HCT116 (cell line): ENCODE measurements at regions not wholly inside any gene's neighbourhood (a gene's known extent, or its start where the extent isn't known, plus 50 kb on each side); places are given as distances from the start of the nearest gene placed in this dataset.

Experiments used
- ATAC-seq: fragments of 200-7000 bp; cut with Tn5 transposase; 2 replicates; pipeline ENCODE4 v1.9.1; 2020; ENCODE audit warnings: mild to moderate bottlenecking, moderate library complexity
- BruUV-seq: library from RNA; stranded (reverse); fragments of 400-500 nt; replicated peaks from 2 replicates; lab custom pipeline; 2021; lab: Mats Ljungman, UMichigan
- CTCF ChIA-PET: fragments of 300-600 bp; sonication (Branson Sonifier 250); formaldehyde crosslinking; loops from one replicate; lab custom pipeline; 2021; ENCODE audit warnings: antibody characterized with exemption; lab: Charles Lee
- POLR2A ChIA-PET: fragments of 300-600, 350-600 bp; sonication (Branson Sonifier 250); formaldehyde crosslinking; loops from one replicate; lab custom pipeline; 2021; ENCODE audit warnings: antibody characterized with exemption; lab: Charles Lee
- RAD21 ChIA-PET, 2 experiments: fragments of 300-600 bp; sonication (Branson Sonifier 250); formaldehyde crosslinking; loops; one replicate each; lab custom pipeline; 2023; ENCODE audit warnings: low total read pairs in 2 of 2; ENCODE audit not compliant: uncharacterized antibody in 2 of 2, unreplicated experiment in 2 of 2, low non-redundant PET in 1 of 2; lab: Charles Lee
- DNase-seq: peaks from one replicate; pipeline ENCODE4 v3.0.0-alpha.2; 2010; ENCODE audit warnings: low read depth, low spot score
- H2AFZ ChIP-seq: fragments of 200-600 bp; shearing (Covaris generic), sonication (generic); 2 replicates; pipeline ENCODE4 v1.6.1; 2017; ENCODE audit warnings: low read depth, mixed run types, mixed read lengths, antibody characterized with exemption, low read length; ENCODE audit not compliant: poor library complexity, severe bottlenecking
- H3K27ac ChIP-seq: 2 replicates; pipeline ENCODE4 v1.5.1; 2012; ENCODE audit warnings: low read depth, low read length
- H3K27me3 ChIP-seq: fragments of 200-600 bp; sonication (generic); 2 replicates; pipeline ENCODE4 v1.6.1; 2016; ENCODE audit warnings: mixed run types, low read length, mixed read lengths; ENCODE audit not compliant: insufficient read depth
- H3K36me3 ChIP-seq, 2 experiments: fragments of 200-500 bp in 1 of 2; fragments of 200-600 bp in 1 of 2; sonication (Bioruptor generic) in 1 of 2; sonication (generic) in 1 of 2; 2 replicates each; pipeline versions ENCODE4 v1.5.1 to v1.6.1; 2014 to 2016; ENCODE audit warnings: low read length in 2 of 2, inconsistent platforms in 1 of 2, mixed read lengths in 1 of 2, mixed run types in 1 of 2; ENCODE audit not compliant: insufficient read depth in 2 of 2, control insufficient read depth in 1 of 2
- H3K4me1 ChIP-seq, 2 experiments: fragments of 200-600 bp in 1 of 2; sonication (generic) in 1 of 2; 2 replicates each; pipeline versions ENCODE4 v1.5.1 to v1.6.1; 2012 to 2017; ENCODE audit warnings: low read length in 2 of 2, inconsistent platforms in 1 of 2, mild to moderate bottlenecking in 1 of 2, mixed read lengths in 1 of 2, mixed run types in 1 of 2, moderate library complexity in 1 of 2; ENCODE audit not compliant: insufficient read depth in 2 of 2, control insufficient read depth in 1 of 2
- H3K4me2 ChIP-seq: fragments of 200-600 bp; sonication (generic); 2 replicates; pipeline ENCODE4 v1.6.1; 2017; ENCODE audit warnings: mixed run types, low read length, mixed read lengths
- H3K4me3 ChIP-seq, 2 experiments: fragments of 200-600 bp in 1 of 2; sonication (generic) in 1 of 2; replicated peaks in 1 of 2; 2 replicates each; pipeline ENCODE4 v1.5.1; 2011 to 2016; ENCODE audit warnings: low read length in 2 of 2, control low read depth in 1 of 2, low read depth in 1 of 2, mild to moderate bottlenecking in 1 of 2, mixed read lengths in 1 of 2, mixed run types in 1 of 2
- H3K79me2 ChIP-seq: fragments of 200-600 bp; sonication (generic); 2 replicates; pipeline ENCODE4 v1.6.1; 2017; ENCODE audit warnings: mild to moderate bottlenecking, mixed run types, low read length, moderate library complexity, mixed read lengths; ENCODE audit not compliant: insufficient read depth
- H3K9ac ChIP-seq: fragments of 200-600 bp; sonication (generic); 2 replicates; pipeline ENCODE4 v1.6.1; 2016; ENCODE audit warnings: low read length, mixed read lengths
- H3K9me2 ChIP-seq: fragments of 200-600 bp; sonication (generic), shearing (Covaris generic); 2 replicates; pipeline ENCODE4 v1.6.1; 2017; ENCODE audit warnings: mixed run types, mild to moderate bottlenecking, moderate library complexity; ENCODE audit not compliant: insufficient read depth
- H3K9me3 ChIP-seq, 2 experiments: fragments of 200-500 bp in 1 of 2; fragments of 200-600 bp in 1 of 2; sonication (Bioruptor generic) in 1 of 2; sonication (generic) in 1 of 2; 2 replicates each; pipeline ENCODE4 v1.6.1; 2014 to 2017; ENCODE audit warnings: low read length in 2 of 2, mixed read lengths in 2 of 2, inconsistent platforms in 1 of 2, low read depth in 1 of 2, mild to moderate bottlenecking in 1 of 2, mixed run types in 1 of 2, moderate library complexity in 1 of 2; ENCODE audit not compliant: control insufficient read depth in 1 of 2, insufficient read depth in 1 of 2
- H4K20me1 ChIP-seq: fragments of 200-600 bp; sonication (generic), shearing (Covaris generic); 2 replicates; pipeline ENCODE4 v1.6.1; 2017; ENCODE audit warnings: mixed run types, mild to moderate bottlenecking, moderate library complexity; ENCODE audit not compliant: insufficient read depth
- EZH2 ChIP-seq: fragments of 200-600 bp; sonication (generic); IDR thresholded peaks from 2 replicates; pipeline ENCODE4 v1.6.1; 2017; ENCODE audit warnings: antibody characterized with exemption, mixed run types
- FOSL1 ChIP-seq: IDR thresholded peaks from 2 replicates; pipeline ENCODE4 v1.6.1; 2012; ENCODE audit warnings: low read depth
- JUND ChIP-seq: IDR thresholded peaks from 2 replicates; pipeline ENCODE4 v1.6.1; 2012
- POLR2A ChIP-seq: IDR thresholded peaks from 2 replicates; pipeline ENCODE4 v1.7.0; 2011; ENCODE audit warnings: borderline replicate concordance; ENCODE audit not compliant: insufficient read depth, insufficient read length; ENCODE audit errors: extremely low read depth
- POLR2AphosphoS5 ChIP-seq: IDR thresholded peaks from 2 replicates; pipeline ENCODE4 v1.6.1; 2011; ENCODE audit warnings: mild to moderate bottlenecking, low read depth, low read length, moderate library complexity
- SIN3A ChIP-seq: IDR thresholded peaks from 2 replicates; pipeline ENCODE4 v1.6.1; 2012; ENCODE audit warnings: low read depth
- YY1 ChIP-seq: IDR thresholded peaks from 2 replicates; pipeline ENCODE4 v1.6.1; 2011; ENCODE audit warnings: low read length, low read depth, moderate library complexity, mild to moderate bottlenecking; ENCODE audit not compliant: insufficient replicate concordance; ENCODE audit errors: extremely low read depth
- intact Hi-C: fragments of 100-400 bp; cut with micrococcal nuclease; formaldehyde crosslinking; loops from 2 replicates; pipeline ENCODE4 v1.10.0; 2022
- TF ChIP-seq, protein P1 (sequence below): IDR thresholded peaks from 2 replicates; pipeline ENCODE4 v1.6.1; 2012
- TF ChIP-seq, protein P2 (sequence below): IDR thresholded peaks from 2 replicates; pipeline ENCODE4 v1.6.1; 2012; ENCODE audit warnings: low read depth
- TF ChIP-seq, protein P3 (sequence below): IDR thresholded peaks from 2 replicates; pipeline ENCODE4 v1.6.1; 2012

DNA sequence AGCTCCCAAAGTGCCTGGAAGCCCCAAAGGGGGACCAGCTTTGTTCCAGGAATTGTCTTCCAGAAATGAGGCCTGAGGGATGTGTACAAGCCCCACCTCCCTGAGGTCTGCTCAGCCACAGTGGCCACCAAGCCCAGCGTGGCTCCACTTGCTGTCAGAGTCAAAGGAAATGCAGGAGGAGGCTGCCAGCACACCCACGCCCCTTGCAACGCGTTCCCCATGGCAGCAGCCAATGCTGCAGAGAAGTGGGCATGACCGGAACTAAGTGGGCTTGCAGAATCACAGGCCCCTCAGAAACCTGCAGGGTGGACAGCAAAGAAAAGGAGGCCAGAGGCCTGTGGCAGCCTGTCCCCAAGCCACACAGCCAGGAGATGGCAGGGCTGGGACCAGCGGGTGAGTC lies 320.8 kb downstream of the FOXL1 start:
- no TSS peak for BruUV-seq
- RAD21 ChIA-PET = no interaction called here
- Histone ChIP-seq H3K36me3 (no peaks in the 10 kb centered on the region), H3K4me1 (peaks cover 0 to 5% of the 10 kb centered on the region in 2 experiments; a peak in 1 of 4 replicates), H3K79me2 (no peaks in the 10 kb centered on the region), H2AFZ (no peak overlapping the region), H3K9me3 (no peaks in the 10 kb centered on the region), H3K27ac (no peak overlapping the region), H3K27me3 (peaks cover 28% of the 10 kb centered on the region), H3K9ac (no peak overlapping the region), H3K4me3 (no peak overlapping the region), H3K4me2 (no peak overlapping the region), H3K9me2 (no peaks in the 10 kb centered on the region), H4K20me1 (no peaks in the 10 kb centered on the region)
- ATAC-seq (no peak), DNase-seq (no peak)
- CTCF ChIA-PET = no interaction called here
- POLR2A ChIA-PET = no interaction called here
- TF ChIP-seq, protein P1, sequence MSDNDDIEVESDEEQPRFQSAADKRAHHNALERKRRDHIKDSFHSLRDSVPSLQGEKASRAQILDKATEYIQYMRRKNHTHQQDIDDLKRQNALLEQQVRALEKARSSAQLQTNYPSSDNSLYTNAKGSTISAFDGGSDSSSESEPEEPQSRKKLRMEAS = no peak
- TF ChIP-seq POLR2AphosphoS5 = no peak
- no peak for TF ChIP-seq FOSL1
- TF ChIP-seq JUND = no peak
- TF ChIP-seq, protein P2, sequence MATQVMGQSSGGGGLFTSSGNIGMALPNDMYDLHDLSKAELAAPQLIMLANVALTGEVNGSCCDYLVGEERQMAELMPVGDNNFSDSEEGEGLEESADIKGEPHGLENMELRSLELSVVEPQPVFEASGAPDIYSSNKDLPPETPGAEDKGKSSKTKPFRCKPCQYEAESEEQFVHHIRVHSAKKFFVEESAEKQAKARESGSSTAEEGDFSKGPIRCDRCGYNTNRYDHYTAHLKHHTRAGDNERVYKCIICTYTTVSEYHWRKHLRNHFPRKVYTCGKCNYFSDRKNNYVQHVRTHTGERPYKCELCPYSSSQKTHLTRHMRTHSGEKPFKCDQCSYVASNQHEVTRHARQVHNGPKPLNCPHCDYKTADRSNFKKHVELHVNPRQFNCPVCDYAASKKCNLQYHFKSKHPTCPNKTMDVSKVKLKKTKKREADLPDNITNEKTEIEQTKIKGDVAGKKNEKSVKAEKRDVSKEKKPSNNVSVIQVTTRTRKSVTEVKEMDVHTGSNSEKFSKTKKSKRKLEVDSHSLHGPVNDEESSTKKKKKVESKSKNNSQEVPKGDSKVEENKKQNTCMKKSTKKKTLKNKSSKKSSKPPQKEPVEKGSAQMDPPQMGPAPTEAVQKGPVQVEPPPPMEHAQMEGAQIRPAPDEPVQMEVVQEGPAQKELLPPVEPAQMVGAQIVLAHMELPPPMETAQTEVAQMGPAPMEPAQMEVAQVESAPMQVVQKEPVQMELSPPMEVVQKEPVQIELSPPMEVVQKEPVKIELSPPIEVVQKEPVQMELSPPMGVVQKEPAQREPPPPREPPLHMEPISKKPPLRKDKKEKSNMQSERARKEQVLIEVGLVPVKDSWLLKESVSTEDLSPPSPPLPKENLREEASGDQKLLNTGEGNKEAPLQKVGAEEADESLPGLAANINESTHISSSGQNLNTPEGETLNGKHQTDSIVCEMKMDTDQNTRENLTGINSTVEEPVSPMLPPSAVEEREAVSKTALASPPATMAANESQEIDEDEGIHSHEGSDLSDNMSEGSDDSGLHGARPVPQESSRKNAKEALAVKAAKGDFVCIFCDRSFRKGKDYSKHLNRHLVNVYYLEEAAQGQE = no peak
- intact Hi-C loops = no loop called here

DNA sequence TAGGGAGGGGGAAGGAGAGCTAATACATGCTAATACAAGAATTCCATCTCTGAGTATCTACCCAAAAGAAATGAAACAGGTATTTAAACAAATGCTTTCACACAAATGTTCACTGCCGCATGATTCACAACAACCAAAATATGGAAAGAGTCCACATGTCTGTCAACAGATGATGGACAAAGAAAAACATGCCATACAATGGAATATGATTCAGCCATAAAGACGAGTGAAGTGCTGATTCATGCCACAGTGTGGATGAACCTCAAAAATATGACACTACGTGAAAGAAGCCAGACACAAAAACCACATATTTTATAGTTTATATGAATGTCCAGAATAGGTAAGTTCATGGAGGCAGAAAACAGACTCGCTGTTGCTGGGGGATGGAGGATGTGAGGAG lies 321.4 kb downstream of the FOXL1 start:
- Histone ChIP-seq H3K4me1 (peaks cover 0 to 5% of the 10 kb centered on the region in 2 experiments; a peak in 1 of 4 replicates), H3K4me3 (no peak overlapping the region), H3K27me3 (peaks cover 22% of the 10 kb centered on the region), H2AFZ (no peak overlapping the region), H3K36me3 (no peaks in the 10 kb centered on the region), H3K9me2 (no peaks in the 10 kb centered on the region), H4K20me1 (no peaks in the 10 kb centered on the region), H3K4me2 (no peak overlapping the region), H3K27ac (no peak overlapping the region), H3K79me2 (no peaks in the 10 kb centered on the region), H3K9ac (no peak overlapping the region), H3K9me3 (no peaks in the 10 kb centered on the region)
- no peak for DNase-seq
- BruUV-seq = no TSS peak
- TF ChIP-seq SIN3A (no peak), POLR2A (no peak), POLR2AphosphoS5 (no peak), YY1 (no peak), EZH2 (no peak)
- TF ChIP-seq, protein P3, sequence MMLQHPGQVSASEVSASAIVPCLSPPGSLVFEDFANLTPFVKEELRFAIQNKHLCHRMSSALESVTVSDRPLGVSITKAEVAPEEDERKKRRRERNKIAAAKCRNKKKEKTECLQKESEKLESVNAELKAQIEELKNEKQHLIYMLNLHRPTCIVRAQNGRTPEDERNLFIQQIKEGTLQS = no peak
- no peak for ATAC-seq
- ChIA-PET CTCF (no interaction called here), RAD21 (no interaction called here), POLR2A (no interaction called here)
- intact Hi-C loops = no loop called here
